IPS-20b (cell line): ENCODE measurements at regions not wholly inside any gene's neighbourhood (a gene's known extent, or its start where the extent isn't known, plus 50 kb on each side); places are given as distances from the start of the nearest gene placed in this dataset.

ENCODE experiments used
- H3K27ac ChIP-seq: one replicate; pipeline ENCODE4 v1.5.1; 2013; ENCODE audit warnings: low read length
- H3K27me3 ChIP-seq: 2 replicates; pipeline ENCODE4 v1.6.1; 2013; ENCODE audit warnings: mild to moderate bottlenecking, low read length, inconsistent platforms; ENCODE audit not compliant: insufficient read depth
- H3K36me3 ChIP-seq: 2 replicates; pipeline ENCODE4 v1.6.1; 2013; ENCODE audit warnings: low read depth, mild to moderate bottlenecking, inconsistent platforms, low read length, moderate library complexity; ENCODE audit not compliant: insufficient read depth
- H3K4me1 ChIP-seq: 2 replicates; pipeline ENCODE4 v1.6.1; 2013; ENCODE audit warnings: mild to moderate bottlenecking, control low read depth, inconsistent platforms, low read length, moderate library complexity; ENCODE audit not compliant: insufficient read depth
- H3K4me3 ChIP-seq: 2 replicates; pipeline ENCODE4 v1.5.1; 2013; ENCODE audit warnings: mild to moderate bottlenecking, low read length, inconsistent platforms
- H3K9ac ChIP-seq: 2 replicates; pipeline ENCODE4 v1.6.1; 2013; ENCODE audit warnings: low read depth, mild to moderate bottlenecking, inconsistent platforms, low read length, moderate library complexity
- H3K9me3 ChIP-seq: 2 replicates; pipeline ENCODE4 v1.6.1; 2013; ENCODE audit warnings: mild to moderate bottlenecking, low read depth, low read length, inconsistent platforms; ENCODE audit not compliant: insufficient read depth

DNA sequence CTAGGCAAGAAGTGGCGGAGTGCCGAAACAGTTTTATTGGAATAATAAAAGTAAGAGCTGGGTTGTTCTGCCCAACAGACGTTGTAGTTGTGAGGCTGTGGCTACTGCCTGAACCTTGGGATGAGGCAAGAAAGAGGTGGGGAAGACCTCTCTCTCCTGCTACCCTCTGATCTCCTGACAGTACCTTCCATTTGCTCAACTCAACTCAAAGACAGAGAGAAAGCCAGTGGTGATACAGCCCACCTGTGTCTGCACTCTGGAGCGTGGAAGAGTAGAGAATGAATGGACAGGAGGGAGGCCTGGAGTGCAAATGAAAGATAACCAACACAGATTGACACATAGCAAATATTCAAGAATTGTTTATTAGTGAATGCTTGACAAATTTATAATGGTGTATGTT is 590.3 kb downstream of the NYAP2 start:
- H3K4me1 ChIP-seq: no peaks in the 10 kb centered on the region
- H3K27me3 ChIP-seq: no peaks in the 10 kb centered on the region
- H3K9me3 ChIP-seq: no peaks in the 10 kb centered on the region
- H3K9ac ChIP-seq: no peak overlapping the region
- no peak overlapping the region for H3K27ac ChIP-seq
- no peaks in the 10 kb centered on the region for H3K36me3 ChIP-seq
- H3K4me3 ChIP-seq: no peak overlapping the region

DNA sequence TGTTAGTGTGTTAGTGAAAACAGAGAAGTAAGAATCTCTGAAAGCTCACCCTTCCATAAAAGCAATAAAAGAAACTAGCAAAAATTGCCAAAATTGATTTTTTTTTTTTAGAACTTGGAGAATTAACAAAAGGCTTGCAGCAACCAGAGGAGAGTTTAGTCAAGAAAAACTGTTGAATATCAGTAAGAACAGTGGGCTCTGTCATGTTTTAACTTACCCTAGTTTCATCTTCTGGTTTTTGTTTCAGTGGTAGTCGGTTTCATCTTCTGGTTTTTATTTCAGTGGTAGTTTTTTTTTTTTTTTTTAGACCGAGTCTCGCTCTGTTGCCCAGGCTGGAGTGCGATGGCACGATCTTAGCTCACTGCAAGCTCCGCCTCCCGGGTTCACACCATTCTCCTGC is 580.9 kb downstream of the NYAP2 start:
- Histone ChIP-seq H3K36me3 (no peaks in the 10 kb centered on the region), H3K4me3 (no peak overlapping the region), H3K4me1 (no peaks in the 10 kb centered on the region), H3K9me3 (peaks cover 5% of the 10 kb centered on the region), H3K9ac (no peak overlapping the region), H3K27me3 (no peaks in the 10 kb centered on the region), H3K27ac (no peak overlapping the region)

DNA sequence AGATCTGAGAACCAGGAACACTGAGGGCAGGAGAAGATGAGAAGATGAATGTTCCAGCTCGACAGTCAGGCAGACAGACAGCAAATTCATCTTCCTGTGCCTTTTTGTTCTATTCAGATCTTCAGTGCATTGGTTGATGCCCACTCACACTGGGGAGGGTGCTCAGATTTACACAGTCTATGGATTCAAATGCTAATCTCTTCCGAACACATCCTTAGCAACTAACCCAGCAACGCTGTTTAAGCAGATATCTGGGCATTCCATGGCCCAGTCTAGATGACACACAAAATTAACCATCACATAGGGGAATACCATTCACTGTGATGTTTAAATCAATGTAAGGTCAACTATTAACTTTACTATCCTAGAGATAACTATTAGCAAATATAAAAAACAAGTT is 571.9 kb downstream of the NYAP2 start:
- Histone ChIP-seq H3K4me1 (no peaks in the 10 kb centered on the region), H3K9ac (no peak overlapping the region), H3K4me3 (no peak overlapping the region), H3K27ac (no peak overlapping the region), H3K36me3 (no peaks in the 10 kb centered on the region), H3K9me3 (peaks cover 14% of the 10 kb centered on the region), H3K27me3 (no peaks in the 10 kb centered on the region)

DNA sequence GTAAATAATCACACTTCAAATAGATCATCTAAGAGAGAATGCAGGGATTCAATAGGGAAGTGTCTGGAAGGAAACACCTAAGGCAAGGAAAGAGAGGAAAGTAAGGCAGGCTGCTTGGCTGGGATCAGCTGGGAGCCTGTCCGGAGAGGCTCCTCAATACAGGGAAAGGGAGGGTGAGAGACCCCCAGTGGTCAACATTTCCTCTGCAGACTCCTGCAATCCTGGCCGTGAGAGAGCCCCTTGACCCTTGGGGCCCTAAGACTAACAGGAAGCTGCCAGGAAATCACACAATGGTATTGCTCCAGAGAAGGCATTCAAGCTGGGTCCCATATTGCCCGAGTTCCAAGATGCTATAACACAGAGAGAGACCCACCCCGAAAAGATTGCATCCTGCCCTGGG is 549.4 kb downstream of the NYAP2 start:
- Histone ChIP-seq H3K27ac (no peak overlapping the region), H3K36me3 (no peaks in the 10 kb centered on the region), H3K9ac (no peak overlapping the region), H3K9me3 (peaks cover 10% of the 10 kb centered on the region), H3K4me3 (no peak overlapping the region), H3K4me1 (no peaks in the 10 kb centered on the region), H3K27me3 (no peaks in the 10 kb centered on the region)

DNA sequence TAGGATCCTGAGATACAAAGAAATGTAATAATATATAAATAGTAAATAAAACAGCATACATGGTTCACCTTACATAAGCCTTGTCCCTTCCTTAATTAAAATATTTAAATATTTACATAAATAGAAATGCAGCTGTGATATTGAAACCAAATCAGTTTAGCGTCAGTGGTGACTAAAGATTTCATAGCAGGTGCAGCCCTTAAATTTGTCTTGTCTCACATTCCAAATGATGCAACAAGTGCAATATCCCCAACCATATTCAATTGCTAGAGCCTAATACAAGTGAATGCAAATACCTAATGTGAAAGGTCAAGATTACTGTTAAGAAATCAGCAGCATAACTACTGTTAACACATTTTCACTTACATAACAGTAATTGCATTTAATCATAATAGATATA is 539.5 kb downstream of the NYAP2 start:
- no peaks in the 10 kb centered on the region for H3K4me1 ChIP-seq
- no peaks in the 10 kb centered on the region for H3K36me3 ChIP-seq
- H3K27me3 ChIP-seq: no peaks in the 10 kb centered on the region
- no peaks in the 10 kb centered on the region for H3K9me3 ChIP-seq
- H3K27ac ChIP-seq: no peak overlapping the region
- no peak overlapping the region for H3K4me3 ChIP-seq
- no peak overlapping the region for H3K9ac ChIP-seq

DNA sequence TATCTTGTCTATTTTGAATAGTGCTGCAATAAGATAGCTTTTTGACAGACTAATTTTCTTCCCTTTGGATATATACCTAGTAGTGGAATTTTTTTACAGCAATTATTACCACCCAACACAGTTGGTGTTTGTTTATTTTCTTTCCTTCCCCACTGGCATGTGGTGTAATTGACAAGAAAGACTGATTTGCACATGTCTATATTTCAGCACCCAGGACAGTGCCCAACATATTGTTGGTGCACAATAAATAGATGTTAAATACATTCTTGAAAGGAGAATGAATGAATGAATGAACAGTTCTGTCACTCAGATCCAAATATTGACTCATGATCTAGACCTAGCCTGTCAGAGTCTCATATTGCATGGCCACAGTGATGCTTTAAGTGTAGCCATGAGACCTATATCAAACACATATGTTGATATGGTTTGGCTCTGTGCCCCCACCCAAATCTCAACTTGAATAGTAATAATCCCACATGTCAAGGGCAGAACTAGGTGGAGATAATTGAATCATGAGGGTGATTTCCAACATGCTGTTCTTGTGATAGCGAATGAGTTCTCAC is 538.2 kb downstream of the NYAP2 start:
- no peak overlapping the region for H3K9ac ChIP-seq
- no peaks in the 10 kb centered on the region for H3K9me3 ChIP-seq
- no peaks in the 10 kb centered on the region for H3K4me1 ChIP-seq
- no peaks in the 10 kb centered on the region for H3K27me3 ChIP-seq
- no peak overlapping the region for H3K27ac ChIP-seq
- H3K4me3 ChIP-seq: no peak overlapping the region
- H3K36me3 ChIP-seq: no peaks in the 10 kb centered on the region

DNA sequence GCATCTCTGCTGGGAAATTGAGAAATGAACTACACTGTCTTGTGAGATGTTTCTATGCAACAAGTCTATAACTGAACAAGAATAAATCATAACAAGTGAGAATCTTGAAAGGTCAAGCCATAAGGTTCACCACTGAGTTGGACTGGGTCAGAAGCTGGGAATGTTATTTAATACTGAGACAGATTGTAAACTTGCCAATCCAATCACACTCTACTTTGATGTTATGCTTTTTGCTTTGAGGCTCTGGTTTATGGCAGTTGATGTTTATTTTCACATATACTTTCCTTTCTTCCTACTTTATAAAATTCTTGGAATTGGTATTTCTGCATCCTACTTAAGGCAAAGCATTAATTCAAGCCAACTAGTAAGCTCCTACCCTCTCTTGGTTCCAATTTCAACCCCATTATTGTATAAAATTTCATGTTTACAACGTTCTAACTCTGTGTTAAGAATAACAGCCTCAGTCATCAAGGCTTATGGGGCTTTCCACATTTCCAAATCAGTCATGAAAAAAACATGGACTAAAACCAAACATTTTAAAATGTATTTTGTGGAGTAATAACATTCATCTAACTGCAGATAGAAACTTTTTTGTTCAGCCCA is 533.4 kb downstream of the NYAP2 start:
- Histone ChIP-seq H3K9me3 (no peaks in the 10 kb centered on the region), H3K4me3 (no peak overlapping the region), H3K4me1 (no peaks in the 10 kb centered on the region), H3K36me3 (no peaks in the 10 kb centered on the region), H3K27me3 (no peaks in the 10 kb centered on the region), H3K9ac (no peak overlapping the region), H3K27ac (no peak overlapping the region)

DNA sequence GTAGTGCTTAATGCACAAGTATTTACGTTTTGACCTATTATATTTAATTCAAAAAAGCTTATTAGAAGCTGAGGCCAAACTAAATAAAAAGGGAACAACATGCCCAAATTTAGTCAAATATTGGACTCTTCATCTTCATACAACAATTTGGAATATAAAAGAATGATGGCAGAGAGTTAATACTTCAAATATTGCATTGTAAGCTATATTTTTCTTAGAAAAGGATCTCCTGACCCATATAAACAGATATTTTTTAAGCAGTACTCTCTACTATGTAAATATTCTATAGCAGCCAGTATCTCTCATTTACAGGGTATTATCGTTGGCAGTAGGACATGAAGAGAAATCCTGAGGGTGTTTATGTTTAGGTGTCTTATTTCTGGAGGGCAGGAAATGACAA is 531.2 kb downstream of the NYAP2 start:
- no peak overlapping the region for H3K9ac ChIP-seq
- H3K27ac ChIP-seq: no peak overlapping the region
- H3K4me1 ChIP-seq: no peaks in the 10 kb centered on the region
- H3K9me3 ChIP-seq: no peaks in the 10 kb centered on the region
- no peaks in the 10 kb centered on the region for H3K36me3 ChIP-seq
- no peaks in the 10 kb centered on the region for H3K27me3 ChIP-seq
- no peak overlapping the region for H3K4me3 ChIP-seq

DNA sequence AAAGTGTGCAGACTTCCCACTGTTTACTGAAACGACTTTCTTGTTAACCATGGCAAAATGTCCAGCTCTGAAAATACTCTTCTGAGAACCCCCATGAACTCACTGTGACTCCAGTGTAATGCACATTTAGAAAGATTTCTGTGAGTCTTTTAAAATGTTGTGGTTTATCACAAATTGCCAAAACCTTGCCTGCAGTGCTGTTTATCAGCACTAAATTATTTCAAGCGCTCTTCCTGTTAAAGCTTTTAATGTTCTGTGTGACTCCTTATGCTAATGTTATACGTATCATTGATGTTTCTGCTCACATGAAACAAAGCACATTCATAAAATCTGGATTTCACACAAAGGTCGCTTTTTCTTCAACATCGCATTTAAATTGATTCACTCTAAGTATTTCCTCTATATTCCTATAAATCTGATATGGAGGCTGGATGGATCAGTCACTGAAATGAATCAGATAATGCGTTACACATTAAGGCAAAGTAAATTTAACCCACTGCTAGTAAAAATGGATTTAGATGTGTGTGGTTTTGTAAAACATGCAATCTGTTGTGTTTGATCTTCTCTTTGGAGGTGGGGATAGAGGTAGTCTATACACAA is 521.2 kb downstream of the NYAP2 start:
- no peaks in the 10 kb centered on the region for H3K4me1 ChIP-seq
- no peaks in the 10 kb centered on the region for H3K36me3 ChIP-seq
- H3K9me3 ChIP-seq: no peaks in the 10 kb centered on the region
- H3K27me3 ChIP-seq: no peaks in the 10 kb centered on the region
- no peak overlapping the region for H3K9ac ChIP-seq
- no peak overlapping the region for H3K27ac ChIP-seq
- H3K4me3 ChIP-seq: no peak overlapping the region

DNA sequence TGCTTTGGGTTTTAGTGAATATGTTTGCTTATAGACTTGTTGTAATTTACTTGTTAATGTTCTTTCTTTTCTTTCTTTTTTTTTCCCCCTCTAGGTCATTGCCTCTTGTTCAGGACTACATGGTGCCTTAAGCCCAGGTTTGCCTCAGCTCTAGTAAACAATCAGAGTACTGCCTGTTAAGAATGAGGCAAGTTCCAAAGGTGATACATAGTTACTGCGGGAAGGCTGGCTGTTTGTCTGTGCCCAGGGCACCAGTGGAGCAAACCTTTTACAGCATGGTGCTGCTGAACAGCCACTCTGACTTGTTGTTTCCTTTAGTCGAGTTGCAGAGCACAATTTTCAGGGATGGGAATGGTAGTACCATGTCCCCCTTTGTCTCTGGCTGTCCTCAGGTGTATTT is 517.2 kb downstream of the NYAP2 start:
- Histone ChIP-seq H3K36me3 (no peaks in the 10 kb centered on the region), H3K4me1 (no peaks in the 10 kb centered on the region), H3K27me3 (no peaks in the 10 kb centered on the region), H3K27ac (no peak overlapping the region), H3K9ac (no peak overlapping the region), H3K9me3 (no peaks in the 10 kb centered on the region), H3K4me3 (no peak overlapping the region)

DNA sequence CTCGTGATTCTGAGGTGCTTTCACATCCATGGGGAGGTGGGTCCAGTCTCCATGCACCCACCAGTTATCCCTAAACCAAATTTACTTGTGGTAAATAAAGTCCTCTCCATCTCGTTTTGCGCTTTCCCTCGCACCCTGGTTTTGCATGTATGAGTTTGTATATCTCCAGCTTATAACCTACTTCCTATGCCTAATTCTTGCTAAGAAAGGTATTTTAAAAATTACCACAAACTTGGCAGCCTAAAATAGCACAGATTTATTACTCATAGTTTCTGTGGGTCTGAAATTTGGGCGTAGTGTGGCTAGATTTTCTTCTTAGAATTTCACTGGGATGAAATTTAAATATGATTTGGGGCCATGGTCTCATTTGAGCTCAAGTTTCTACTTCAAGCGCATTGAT is 511.5 kb downstream of the NYAP2 start:
- Histone ChIP-seq H3K4me3 (no peak overlapping the region), H3K9me3 (no peaks in the 10 kb centered on the region), H3K4me1 (no peaks in the 10 kb centered on the region), H3K27me3 (no peaks in the 10 kb centered on the region), H3K9ac (no peak overlapping the region), H3K27ac (no peak overlapping the region), H3K36me3 (no peaks in the 10 kb centered on the region)

DNA sequence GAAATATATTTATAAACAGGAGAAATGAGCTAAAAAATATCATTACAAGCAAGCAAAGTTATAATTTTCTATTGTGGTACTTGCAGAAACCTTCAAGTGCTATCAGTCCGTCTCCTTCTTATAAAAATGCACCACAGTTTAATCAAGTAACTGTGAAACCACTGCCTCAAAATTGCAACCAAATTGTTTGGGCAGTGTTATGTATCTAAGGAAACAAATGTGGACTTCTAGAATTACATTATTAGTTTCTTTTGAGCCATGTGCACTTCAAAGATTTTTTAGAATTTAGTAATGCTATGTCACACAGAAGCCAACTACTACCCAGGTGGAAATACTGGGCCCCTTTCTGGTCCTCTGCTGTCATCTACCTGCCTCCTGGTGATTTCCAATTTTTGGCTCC is 495.6 kb downstream of the NYAP2 start:
- Histone ChIP-seq H3K4me3 (no peak overlapping the region), H3K4me1 (no peaks in the 10 kb centered on the region), H3K36me3 (no peaks in the 10 kb centered on the region), H3K27me3 (no peaks in the 10 kb centered on the region), H3K9ac (no peak overlapping the region), H3K27ac (no peak overlapping the region), H3K9me3 (no peaks in the 10 kb centered on the region)
